Mesendoderm (in vitro differentiated cells): ENCODE measurements at regions not wholly inside any gene's neighbourhood (a gene's known extent, or its start where the extent isn't known, plus 50 kb on each side); places are given as distances from the start of the nearest gene placed in this dataset.

Source experiments
- DNase-seq: peaks from one replicate; pipeline ENCODE4 v3.0.0; 2013
- H2AK5ac ChIP-seq: 2 replicates; pipeline ENCODE4 v1.6.1; 2013; ENCODE audit warnings: low read length, inconsistent platforms
- H2BK120ac ChIP-seq: 2 replicates; pipeline ENCODE4 v1.6.1; 2013; ENCODE audit warnings: low read depth, mild to moderate bottlenecking, low read length, moderate library complexity, mixed read lengths
- H2BK15ac ChIP-seq: replicated peaks from 2 replicates; pipeline ENCODE4 v1.6.1; 2013; ENCODE audit warnings: low read depth, mild to moderate bottlenecking, moderate library complexity
- H2BK5ac ChIP-seq: 2 replicates; pipeline ENCODE4 v1.6.1; 2013; ENCODE audit warnings: low read length, inconsistent platforms
- H3K18ac ChIP-seq: 2 replicates; pipeline ENCODE4 v1.6.1; 2013; ENCODE audit warnings: mild to moderate bottlenecking, low read length, mixed read lengths
- H3K23ac ChIP-seq: one replicate; pipeline ENCODE4 v1.6.1; 2013; ENCODE audit warnings: low read length
- H3K27ac ChIP-seq: 2 replicates; pipeline ENCODE4 v1.5.1; 2013; ENCODE audit warnings: low read depth, mild to moderate bottlenecking, inconsistent platforms, low read length, moderate library complexity
- H3K27me3 ChIP-seq: 2 replicates; pipeline ENCODE4 v1.6.1; 2013; ENCODE audit warnings: low read length, control low read depth, mild to moderate bottlenecking, inconsistent platforms; ENCODE audit not compliant: insufficient read depth, poor library complexity
- H3K36me3 ChIP-seq: 2 replicates; pipeline ENCODE4 v1.6.1; 2013; ENCODE audit warnings: low read length, inconsistent platforms; ENCODE audit not compliant: control insufficient read depth, insufficient read depth
- H3K4ac ChIP-seq: one replicate; pipeline ENCODE4 v1.6.1; 2013; ENCODE audit warnings: low read depth, mild to moderate bottlenecking, low read length, moderate library complexity
- H3K4me1 ChIP-seq: 2 replicates; pipeline ENCODE4 v1.6.1; 2013; ENCODE audit warnings: low read depth, low read length, inconsistent platforms; ENCODE audit not compliant: control insufficient read depth
- H3K4me2 ChIP-seq: 2 replicates; pipeline ENCODE4 v1.6.1; 2013; ENCODE audit warnings: low read length
- H3K4me3 ChIP-seq: 2 replicates; pipeline ENCODE4 v1.5.1; 2013; ENCODE audit warnings: mild to moderate bottlenecking, low read length
- H3K56ac ChIP-seq: one replicate; pipeline ENCODE4 v1.6.1; 2013; ENCODE audit warnings: low read length
- H3K79me1 ChIP-seq: 2 replicates; pipeline ENCODE4 v1.6.1; 2013; ENCODE audit warnings: low read length, inconsistent platforms
- H3K79me2 ChIP-seq: 2 replicates; pipeline ENCODE4 v1.6.1; 2013; ENCODE audit warnings: mild to moderate bottlenecking, low read length; ENCODE audit not compliant: control insufficient read depth, insufficient read depth
- H3K9ac ChIP-seq: 2 replicates; pipeline ENCODE4 v1.6.1; 2013; ENCODE audit warnings: low read length, inconsistent platforms
- H4K5ac ChIP-seq: one replicate; pipeline ENCODE4 v1.6.1; 2013; ENCODE audit warnings: low read length
- H4K8ac ChIP-seq: one replicate; pipeline ENCODE4 v1.6.1; 2013; ENCODE audit warnings: low read depth, mild to moderate bottlenecking, control low read depth, low read length, moderate library complexity
- WGBS: extraction: QIAGEN DNeasy Blood & Tissue Kit; methylation state at CpG from one replicate; pipeline ENCODE4 v1.1.7; 2013; ENCODE audit warnings: low lambda C conversion rate, missing lambda C conversion rate; ENCODE audit not compliant: insufficient coverage; ENCODE audit errors: extremely low coverage; 5-methylcytosine and 5-hydroxymethylcytosine counted together

DNA sequence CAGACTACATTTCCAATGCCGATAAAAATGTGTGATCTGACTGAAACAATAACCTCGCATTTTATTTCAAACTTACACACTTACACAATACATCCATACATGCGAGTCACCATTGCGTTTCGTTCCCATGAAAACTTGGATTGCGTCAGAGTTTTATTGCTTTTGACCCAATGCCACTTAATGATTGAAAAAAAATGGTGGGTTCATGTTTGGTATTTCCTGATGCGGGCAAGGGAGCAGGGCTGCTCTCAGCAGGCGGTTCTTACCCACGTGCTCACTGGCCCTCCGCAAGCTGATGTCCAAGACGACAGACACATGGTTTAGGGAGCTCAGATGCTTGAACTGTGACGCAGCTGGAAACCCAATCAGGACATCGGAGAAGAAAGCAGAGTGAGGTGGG is 281.0 kb upstream of the SULF2 start:
- no peaks in the 10 kb centered on the region for H3K36me3 ChIP-seq
- no peak overlapping the region for H2AK5ac ChIP-seq
- no peak overlapping the region for H2BK15ac ChIP-seq
- no peaks in the 10 kb centered on the region for H3K79me1 ChIP-seq
- H3K27ac ChIP-seq = no peak overlapping the region
- H4K5ac ChIP-seq = no peak overlapping the region
- no peak overlapping the region for H3K56ac ChIP-seq
- H3K4ac ChIP-seq = no peak overlapping the region
- DNase-seq = no peak
- WGBS = 100% methylated on average over 1 of the region's 13 CpGs
- H3K4me2 ChIP-seq = no peak overlapping the region
- no peaks in the 10 kb centered on the region for H3K79me2 ChIP-seq
- no peak overlapping the region for H3K18ac ChIP-seq
- H4K8ac ChIP-seq = no peak overlapping the region
- H2BK5ac ChIP-seq = no peak overlapping the region
- no peak overlapping the region for H3K23ac ChIP-seq
- no peak overlapping the region for H2BK120ac ChIP-seq
- H3K27me3 ChIP-seq = no peaks in the 10 kb centered on the region
- H3K4me3 ChIP-seq = no peak overlapping the region
- H3K4me1 ChIP-seq = no peaks in the 10 kb centered on the region
- no peak overlapping the region for H3K9ac ChIP-seq

DNA sequence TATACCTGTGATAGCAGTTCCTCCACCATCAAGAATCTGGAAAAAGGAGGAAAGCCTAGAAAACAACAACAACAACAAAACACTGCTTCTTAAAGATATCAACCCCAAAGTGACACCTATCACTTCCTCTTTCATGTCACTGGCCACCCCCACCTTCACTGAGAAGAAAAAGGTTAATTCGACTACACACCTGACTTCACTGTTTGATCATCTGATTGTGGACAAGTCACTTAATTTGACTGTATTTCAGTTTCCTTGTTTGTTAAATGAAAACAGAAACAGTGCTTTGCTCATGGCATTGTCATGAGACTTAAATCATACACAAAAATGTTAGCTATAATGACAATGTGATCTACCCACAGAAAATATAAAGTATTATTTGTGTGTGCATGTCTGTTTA is 280.6 kb upstream of the SULF2 start:
- no peaks in the 10 kb centered on the region for H3K27me3 ChIP-seq
- no peaks in the 10 kb centered on the region for H3K79me2 ChIP-seq
- no peaks in the 10 kb centered on the region for H3K4me1 ChIP-seq
- no peak overlapping the region for H3K18ac ChIP-seq
- H2BK5ac ChIP-seq = no peak overlapping the region
- H3K79me1 ChIP-seq = no peaks in the 10 kb centered on the region
- H3K9ac ChIP-seq = no peak overlapping the region
- no peak overlapping the region for H2BK120ac ChIP-seq
- no peak overlapping the region for H4K8ac ChIP-seq
- H3K4ac ChIP-seq = no peak overlapping the region
- no peaks in the 10 kb centered on the region for H3K36me3 ChIP-seq
- no peak overlapping the region for H3K4me3 ChIP-seq
- DNase-seq = no peak
- no peak overlapping the region for H4K5ac ChIP-seq
- no peak overlapping the region for H3K4me2 ChIP-seq
- no peak overlapping the region for H2BK15ac ChIP-seq
- H3K56ac ChIP-seq = no peak overlapping the region
- no peak overlapping the region for H2AK5ac ChIP-seq
- H3K23ac ChIP-seq = no peak overlapping the region
- no CpG with 5 or more reads among the region's 1 CpG for WGBS
- H3K27ac ChIP-seq = no peak overlapping the region

DNA sequence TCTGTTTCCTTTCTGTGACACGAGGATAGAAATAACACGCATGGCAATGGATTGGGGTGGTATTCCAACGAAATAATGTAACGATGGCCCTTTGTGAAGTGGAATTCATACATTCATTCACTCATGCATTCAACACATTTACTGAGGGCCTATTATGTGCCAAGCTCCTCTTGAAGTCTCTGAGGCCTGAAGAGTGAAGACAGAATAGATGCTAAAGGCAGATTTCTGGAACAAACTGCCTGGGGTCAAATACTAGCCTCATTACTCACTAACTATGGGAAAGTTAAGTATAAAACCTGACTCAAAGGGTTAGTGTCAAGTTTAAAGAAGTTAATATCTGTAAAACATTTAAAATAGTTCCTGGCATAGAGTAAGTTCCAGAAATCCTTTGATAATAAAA is 279.6 kb upstream of the SULF2 start:
- Histone ChIP-seq H2BK5ac (no peak overlapping the region), H3K18ac (no peak overlapping the region), H3K27ac (no peak overlapping the region), H4K8ac (no peak overlapping the region), H3K79me1 (no peaks in the 10 kb centered on the region), H3K27me3 (no peaks in the 10 kb centered on the region), H3K4ac (no peak overlapping the region), H3K4me1 (no peaks in the 10 kb centered on the region), H2AK5ac (no peak overlapping the region), H3K9ac (no peak overlapping the region), H2BK120ac (no peak overlapping the region), H4K5ac (no peak overlapping the region), H3K4me2 (no peak overlapping the region), H3K56ac (no peak overlapping the region), H3K23ac (no peak overlapping the region), H3K36me3 (no peaks in the 10 kb centered on the region), H2BK15ac (no peak overlapping the region), H3K79me2 (no peaks in the 10 kb centered on the region), H3K4me3 (no peak overlapping the region)
- no CpG with 5 or more reads among the region's 4 CpGs for WGBS
- peak; percentile 45 for DNase-seq

DNA sequence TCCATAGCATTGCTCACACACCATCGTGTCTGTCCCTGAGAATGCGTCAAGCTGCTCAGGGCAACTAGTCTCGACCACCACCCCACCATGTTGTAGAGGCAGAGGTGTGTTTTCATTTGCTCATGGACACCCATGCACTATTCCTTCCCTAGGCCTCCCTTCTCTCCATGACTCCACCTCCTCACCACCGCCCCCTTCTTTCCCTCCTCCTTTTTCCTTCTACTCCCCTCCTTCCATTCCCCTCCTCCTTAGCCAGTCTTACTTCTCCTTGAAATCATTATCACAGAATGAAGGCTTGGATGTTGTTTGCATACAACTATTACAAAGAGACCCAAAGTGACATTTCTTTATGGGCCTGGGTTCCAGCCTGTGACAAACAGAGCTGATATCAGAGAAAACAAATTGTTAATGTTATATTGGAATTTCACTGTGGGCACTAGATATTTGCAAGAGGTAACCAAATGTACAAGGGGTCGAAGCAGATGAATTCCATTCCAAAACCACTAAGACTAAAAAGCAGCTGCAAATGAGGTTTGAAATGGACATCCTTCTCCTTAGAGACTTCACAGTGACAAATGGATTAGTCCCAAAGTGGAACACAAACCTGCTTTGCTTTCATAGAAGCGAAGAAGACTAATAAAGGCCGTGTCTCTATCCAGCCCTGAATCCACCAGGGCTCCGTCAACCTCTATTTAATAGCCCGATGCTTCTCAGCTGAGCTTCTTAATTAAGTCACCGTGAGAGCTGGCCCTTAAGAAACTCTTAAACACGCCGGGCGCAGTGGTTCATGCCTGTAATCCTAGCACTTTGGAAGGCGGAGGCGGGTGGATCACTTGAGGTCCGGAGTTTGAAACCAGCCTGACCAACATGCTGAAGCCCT is 275.8 kb upstream of the SULF2 start:
- Histone ChIP-seq H3K4me2 (no peak overlapping the region), H3K27me3 (no peaks in the 10 kb centered on the region), H3K23ac (no peak overlapping the region), H2BK120ac (no peak overlapping the region), H3K36me3 (no peaks in the 10 kb centered on the region), H3K4me3 (no peak overlapping the region), H3K18ac (no peak overlapping the region), H3K27ac (no peak overlapping the region), H2BK15ac (no peak overlapping the region), H3K79me1 (no peaks in the 10 kb centered on the region), H3K4ac (no peak overlapping the region), H3K4me1 (no peaks in the 10 kb centered on the region), H2BK5ac (no peak overlapping the region), H2AK5ac (no peak overlapping the region), H4K8ac (no peak overlapping the region), H3K9ac (no peak overlapping the region), H4K5ac (no peak overlapping the region), H3K56ac (no peak overlapping the region), H3K79me2 (no peaks in the 10 kb centered on the region)
- no peak for DNase-seq
- no CpG with 5 or more reads among the region's 16 CpGs for WGBS

DNA sequence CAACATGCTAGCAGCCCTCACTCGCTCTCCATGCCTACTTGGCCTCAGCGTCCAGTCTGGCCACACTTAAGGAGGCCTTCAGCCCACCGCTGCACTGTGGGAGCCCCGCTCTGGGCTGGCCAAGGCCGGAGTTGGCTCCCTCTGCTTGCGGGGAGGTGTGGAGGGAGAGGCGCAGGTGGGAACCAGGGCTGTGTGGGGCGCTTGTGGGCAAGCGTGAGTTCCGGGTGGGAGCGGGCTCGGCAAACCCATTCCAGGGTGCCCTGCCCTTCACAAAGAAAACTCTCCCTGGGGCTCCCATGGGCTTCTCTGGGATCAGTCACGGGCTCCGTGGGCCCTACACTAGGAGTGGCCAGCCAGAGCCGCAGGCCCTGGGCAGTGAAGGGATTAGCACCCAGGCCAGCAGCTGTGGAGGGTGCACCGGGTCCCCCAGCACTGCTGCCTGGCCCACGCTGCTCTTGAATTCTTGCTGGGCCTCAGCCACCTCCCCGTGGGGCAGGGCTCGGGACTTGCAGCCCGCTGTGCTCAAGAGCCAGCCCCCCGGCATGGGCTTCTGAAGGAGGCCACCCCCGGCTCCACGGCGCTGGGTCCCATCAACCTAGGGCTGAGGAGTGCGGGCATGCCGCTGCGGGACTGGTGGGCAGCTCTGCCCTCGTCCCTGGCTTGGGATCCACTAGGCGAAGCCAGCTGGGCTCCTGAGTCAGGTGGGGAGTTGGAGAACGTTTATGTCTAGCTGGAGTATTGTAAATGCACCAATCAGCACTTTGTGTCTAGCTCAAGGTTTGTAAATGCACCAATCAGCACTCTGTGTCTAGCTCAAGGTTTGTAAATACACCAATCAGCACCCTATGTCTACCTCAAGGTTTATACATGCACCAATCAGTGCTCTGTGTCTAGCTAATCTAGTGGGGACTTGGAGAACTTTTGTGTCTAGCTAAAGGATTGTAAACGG is 273.6 kb upstream of the SULF2 start:
- H3K23ac ChIP-seq = no peak overlapping the region
- H3K4me1 ChIP-seq = no peaks in the 10 kb centered on the region
- no peak overlapping the region for H3K9ac ChIP-seq
- no peak overlapping the region for H3K27ac ChIP-seq
- H3K18ac ChIP-seq = no peak overlapping the region
- H2BK15ac ChIP-seq = no peak overlapping the region
- H2BK5ac ChIP-seq = no peak overlapping the region
- H3K4ac ChIP-seq = no peak overlapping the region
- H2AK5ac ChIP-seq = no peak overlapping the region
- no peak overlapping the region for H3K4me3 ChIP-seq
- no peak overlapping the region for H4K8ac ChIP-seq
- no CpG with 5 or more reads among the region's 31 CpGs for WGBS
- H3K79me1 ChIP-seq = no peaks in the 10 kb centered on the region
- no peak overlapping the region for H3K4me2 ChIP-seq
- H3K79me2 ChIP-seq = no peaks in the 10 kb centered on the region
- no peak overlapping the region for H3K56ac ChIP-seq
- no peak for DNase-seq
- no peaks in the 10 kb centered on the region for H3K27me3 ChIP-seq
- no peak overlapping the region for H4K5ac ChIP-seq
- H2BK120ac ChIP-seq = no peak overlapping the region
- no peaks in the 10 kb centered on the region for H3K36me3 ChIP-seq
